BJ (cell line): ENCODE measurements at regions not wholly inside any gene's neighbourhood (a gene's known extent, or its start where the extent isn't known, plus 50 kb on each side); places are given as distances from the start of the nearest gene placed in this dataset.
"Not testable (repeated sequence)": the region's sequence is repeated elsewhere in the genome, so short reads cannot be mapped to it uniquely, and the experiment has no call there.

ENCODE experiments used
- CTCF ChIA-PET: fragments of 350-600 bp; formaldehyde crosslinking; extraction: SDS; loops from one replicate; lab custom pipeline; 2021; ENCODE audit warnings: antibody characterized with exemption, inconsistent platforms; lab: Yijun Ruan, JAX
- POLR2A ChIA-PET: fragments of 300-600 bp; sonication (Branson Sonifier 250); formaldehyde crosslinking; extraction: SDS; loops from one replicate; lab custom pipeline; 2021; ENCODE audit warnings: antibody characterized with exemption; lab: Charles Lee
- DNase-seq: peaks from one replicate; pipeline ENCODE4 v3.0.0-alpha.2; 2011; ENCODE audit warnings: low read depth
- H3K27me3 ChIP-seq: 2 replicates; pipeline ENCODE4 v1.6.0; 2011; ENCODE audit warnings: low read length; ENCODE audit not compliant: control insufficient read depth, insufficient read depth
- H3K36me3 ChIP-seq: 2 replicates; pipeline ENCODE4 v1.5.1; 2011; ENCODE audit warnings: low read length; ENCODE audit not compliant: control insufficient read depth, insufficient read depth
- H3K4me3 ChIP-seq: 2 replicates; pipeline ENCODE4 v1.5.1; 2011; ENCODE audit warnings: low read depth, mild to moderate bottlenecking, control low read depth, low read length
- TF ChIP-seq, protein P1 (sequence below): IDR thresholded peaks from 2 replicates; pipeline ENCODE4 v1.5.1; 2011; ENCODE audit warnings: low read depth, mild to moderate bottlenecking, control low read depth, inconsistent platforms, low read length, moderate library complexity; ENCODE audit not compliant: insufficient read depth

DNA sequence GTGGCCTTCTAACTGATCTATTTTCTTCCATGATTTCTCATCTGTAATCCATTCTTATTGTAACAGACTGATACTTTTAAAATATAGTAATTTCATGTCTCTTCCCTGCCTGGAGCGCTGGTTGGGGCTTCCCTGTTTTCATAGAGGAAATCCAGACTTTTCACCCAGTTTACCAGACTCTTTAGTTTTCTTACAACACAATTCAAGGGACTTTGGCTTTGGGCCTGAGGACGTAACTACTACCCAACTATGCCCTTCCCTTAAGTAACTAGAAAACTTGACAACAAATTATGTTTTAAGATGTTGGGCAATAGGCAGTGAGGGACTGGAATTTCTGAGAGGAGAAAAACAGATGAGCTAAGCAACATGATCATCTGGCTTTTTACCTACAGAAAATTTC lies 289.6 kb downstream of the FGF10 start:
- H3K4me3 ChIP-seq: no peak overlapping the region
- H3K36me3 ChIP-seq: no peaks in the 10 kb centered on the region
- DNase-seq: no peak
- ChIA-PET CTCF (no interaction called here), POLR2A (no interaction called here)
- TF ChIP-seq, protein P1, sequence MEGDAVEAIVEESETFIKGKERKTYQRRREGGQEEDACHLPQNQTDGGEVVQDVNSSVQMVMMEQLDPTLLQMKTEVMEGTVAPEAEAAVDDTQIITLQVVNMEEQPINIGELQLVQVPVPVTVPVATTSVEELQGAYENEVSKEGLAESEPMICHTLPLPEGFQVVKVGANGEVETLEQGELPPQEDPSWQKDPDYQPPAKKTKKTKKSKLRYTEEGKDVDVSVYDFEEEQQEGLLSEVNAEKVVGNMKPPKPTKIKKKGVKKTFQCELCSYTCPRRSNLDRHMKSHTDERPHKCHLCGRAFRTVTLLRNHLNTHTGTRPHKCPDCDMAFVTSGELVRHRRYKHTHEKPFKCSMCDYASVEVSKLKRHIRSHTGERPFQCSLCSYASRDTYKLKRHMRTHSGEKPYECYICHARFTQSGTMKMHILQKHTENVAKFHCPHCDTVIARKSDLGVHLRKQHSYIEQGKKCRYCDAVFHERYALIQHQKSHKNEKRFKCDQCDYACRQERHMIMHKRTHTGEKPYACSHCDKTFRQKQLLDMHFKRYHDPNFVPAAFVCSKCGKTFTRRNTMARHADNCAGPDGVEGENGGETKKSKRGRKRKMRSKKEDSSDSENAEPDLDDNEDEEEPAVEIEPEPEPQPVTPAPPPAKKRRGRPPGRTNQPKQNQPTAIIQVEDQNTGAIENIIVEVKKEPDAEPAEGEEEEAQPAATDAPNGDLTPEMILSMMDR: no peak
- no peaks in the 10 kb centered on the region for H3K27me3 ChIP-seq

DNA sequence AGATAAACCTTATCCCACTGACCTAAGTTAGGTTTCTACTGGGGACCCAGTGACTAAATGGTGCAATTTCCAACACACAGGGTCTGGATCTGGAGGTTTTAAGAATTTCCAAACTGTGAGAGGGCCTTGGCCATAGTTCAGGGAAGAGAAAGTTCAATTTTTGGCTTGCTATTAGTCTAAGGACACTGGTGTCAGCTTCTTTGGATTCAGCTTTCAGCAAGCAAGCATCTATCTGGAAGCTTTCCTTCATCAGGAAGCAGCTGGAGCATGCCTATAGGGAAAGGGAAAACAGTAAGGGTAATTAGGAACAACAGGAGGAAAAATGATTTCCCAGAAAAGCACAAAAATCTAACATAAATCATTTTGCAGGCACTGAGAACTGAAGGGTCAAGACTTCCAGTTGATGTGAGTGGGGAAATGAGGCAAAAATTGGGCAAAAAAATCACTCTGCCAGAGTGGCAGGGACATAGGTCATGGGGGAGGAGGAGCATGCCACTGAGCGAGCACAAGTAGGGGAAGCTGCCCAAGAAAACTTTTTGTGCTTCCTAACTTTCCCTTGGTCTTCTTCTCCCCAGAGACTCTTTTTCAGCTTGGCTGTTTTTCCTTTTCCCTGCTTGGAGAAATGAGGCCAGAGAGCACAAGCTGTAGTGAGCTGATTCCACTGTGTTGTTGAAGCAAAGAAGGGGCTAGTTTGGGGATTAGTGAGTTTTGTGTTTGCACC lies 299.6 kb downstream of the FGF10 start:
- H3K36me3 ChIP-seq: no peaks in the 10 kb centered on the region
- no peak for DNase-seq
- TF ChIP-seq, protein P1: no peak
- no peak overlapping the region for H3K4me3 ChIP-seq
- POLR2A ChIA-PET: no interaction called here
- no peaks in the 10 kb centered on the region for H3K27me3 ChIP-seq
- CTCF ChIA-PET: no interaction called here

DNA sequence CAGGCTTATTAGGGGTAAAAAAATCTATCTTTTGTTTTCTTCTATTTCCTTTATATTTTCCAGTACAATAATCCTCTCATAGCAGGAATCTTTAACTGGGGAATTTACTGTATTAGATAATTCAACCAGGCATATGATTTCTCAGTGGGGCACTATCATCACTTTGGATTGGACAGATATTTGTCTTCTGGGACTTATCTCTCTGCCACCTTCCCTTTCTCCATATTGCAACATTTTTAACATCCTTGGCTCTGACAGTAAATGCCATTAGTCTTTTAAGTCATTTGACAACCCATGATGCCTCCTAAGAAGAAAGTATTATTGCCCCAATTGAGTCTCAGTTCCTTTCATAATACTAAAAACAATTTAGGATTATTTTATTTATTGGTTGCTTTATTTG lies 304.1 kb downstream of the FGF10 start:
- ChIA-PET POLR2A (no interaction called here), CTCF (interaction anchor here (0.6 kb wide), 1 partner anchor 214 kb away, joined by 3 read pairs; no protein-coding TSS in a partner anchor)
- H3K36me3 ChIP-seq: no peaks in the 10 kb centered on the region
- no peak overlapping the region for H3K4me3 ChIP-seq
- no peak for DNase-seq
- no peaks in the 10 kb centered on the region for H3K27me3 ChIP-seq
- TF ChIP-seq, protein P1: no peak

DNA sequence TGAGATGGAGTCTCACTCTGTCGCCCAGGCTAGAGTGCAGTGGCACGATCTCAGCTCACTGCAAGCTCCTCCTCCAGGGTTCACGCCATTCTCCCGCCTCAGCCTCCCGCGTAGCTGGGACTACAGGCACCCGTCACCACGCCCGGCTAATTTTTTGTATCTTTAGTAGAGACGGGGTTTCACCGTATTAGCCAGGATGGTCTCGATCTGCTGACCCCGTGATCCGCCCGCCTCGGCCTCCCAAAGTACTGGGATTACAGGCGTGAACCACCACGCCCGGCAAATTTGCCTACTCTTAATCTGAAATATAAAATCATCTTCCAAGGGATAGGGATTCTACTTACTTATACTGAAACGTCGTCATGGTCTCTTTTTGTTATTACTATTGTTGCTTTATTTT lies 314.7 kb downstream of the FGF10 start:
- DNase-seq, POLR2A ChIA-PET, H3K4me3 ChIP-seq, H3K36me3 ChIP-seq, H3K27me3 ChIP-seq, CTCF ChIA-PET: not testable (repeated sequence)

DNA sequence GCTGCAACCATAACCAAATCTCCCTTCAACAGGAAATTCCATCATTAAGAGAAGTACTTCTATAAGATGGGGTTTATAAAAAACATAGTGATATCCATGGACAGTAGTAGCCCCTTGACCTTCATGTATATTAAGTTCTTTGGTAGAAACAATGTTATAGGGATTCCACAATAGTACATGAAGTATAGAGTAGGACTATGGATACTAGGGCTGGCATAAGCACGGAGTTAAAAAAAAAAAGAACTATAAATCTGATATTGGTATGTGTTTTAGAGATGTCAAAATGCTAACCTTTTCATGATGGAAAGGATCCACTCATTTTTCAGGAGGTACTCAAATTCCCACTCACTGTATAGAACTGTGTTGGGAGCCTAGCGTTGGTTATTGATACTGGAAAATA lies 337.6 kb downstream of the FGF10 start:
- no peak for DNase-seq
- ChIA-PET POLR2A (no interaction called here), CTCF (no interaction called here)
- Histone ChIP-seq H3K4me3 (no peak overlapping the region), H3K36me3 (no peaks in the 10 kb centered on the region), H3K27me3 (no peaks in the 10 kb centered on the region)
- TF ChIP-seq, protein P1: no peak
